Right renal pelvis (tissue), 4 donors: ENCODE measurements at regions not wholly inside any gene's neighbourhood (a gene's known extent, or its start where the extent isn't known, plus 50 kb on each side); places are given as distances from the start of the nearest gene placed in this dataset.
"Not testable (repeated sequence)": the region's sequence is repeated elsewhere in the genome, so short reads cannot be mapped to it uniquely, and the experiment has no call there.

Experiments used
- DNase-seq, 4 donors: peaks; one replicate each; pipeline ENCODE4 v3.0.0-alpha.2; 2013; ENCODE audit warnings: low read depth in 4 of 4, low spot score in 3 of 4, missing footprints in 1 of 4

GRCh38 chr4:28001698-28002097 lies 1141.1 kb downstream of the STIM2 start:
- DNase-seq, result no peak

DNA sequence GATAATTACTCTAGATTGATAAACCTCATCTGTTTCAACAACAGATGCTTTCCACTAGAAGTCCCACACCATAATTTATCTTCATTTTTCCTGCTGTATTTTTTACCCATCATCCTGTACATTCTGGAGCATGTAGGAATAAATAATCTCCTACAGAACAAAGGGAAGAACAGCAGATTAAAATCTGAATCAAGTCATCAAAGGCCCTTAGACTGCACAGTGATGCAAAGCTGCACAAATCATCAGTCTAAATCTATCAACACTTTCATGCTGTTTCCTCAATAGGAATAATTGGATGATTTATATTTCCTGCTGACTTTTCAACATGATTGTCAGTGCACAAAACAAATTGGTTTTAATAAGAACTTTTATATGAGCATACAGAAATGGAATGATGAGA lies 1143.9 kb downstream of the STIM2 start:
- no peak for DNase-seq

- DNase-seq, result no peak
These were observed 1145.4 kb downstream of the STIM2 start for GRCh38 chr4:28006021-28006420.

GRCh38 chr4:28007693-28008092 lies 1147.1 kb downstream of the STIM2 start:
- no peak for DNase-seq

- no peak for DNase-seq
These were observed 1148.9 kb downstream of the STIM2 start for GRCh38 chr4:28009541-28009940.

- DNase-seq, result no peak
These were observed 1150.1 kb downstream of the STIM2 start for GRCh38 chr4:28010577-28011240.

- DNase-seq, result no peak
These were observed 1153.8 kb downstream of the STIM2 start for GRCh38 chr4:28014469-28014868.

GRCh38 chr4:28015996-28016395 lies 1155.4 kb downstream of the STIM2 start:
- no peak for DNase-seq

GRCh38 chr4:28038253-28038652 lies 1177.6 kb downstream of the STIM2 start:
- not testable (repeated sequence) for DNase-seq

DNA sequence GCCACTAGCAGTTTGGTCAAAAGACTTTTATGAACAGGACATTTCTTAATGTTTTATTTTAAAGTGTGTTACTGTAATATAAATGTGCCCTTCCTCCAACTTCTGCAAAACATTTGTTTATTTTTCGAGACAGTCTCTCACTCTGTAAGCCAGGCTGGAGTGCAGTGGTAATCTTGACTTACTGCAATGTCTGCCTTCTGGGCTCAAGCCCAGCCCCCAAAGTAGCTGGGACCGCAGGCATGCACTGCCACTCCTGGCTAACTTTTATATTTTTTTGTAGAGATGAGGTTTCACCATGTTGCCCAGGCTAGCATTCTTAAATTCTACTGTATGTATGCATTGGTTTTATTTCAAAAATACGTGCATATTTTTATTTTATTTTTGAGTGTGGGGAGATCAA lies 1201.9 kb downstream of the STIM2 start:
- no peak for DNase-seq

DNA sequence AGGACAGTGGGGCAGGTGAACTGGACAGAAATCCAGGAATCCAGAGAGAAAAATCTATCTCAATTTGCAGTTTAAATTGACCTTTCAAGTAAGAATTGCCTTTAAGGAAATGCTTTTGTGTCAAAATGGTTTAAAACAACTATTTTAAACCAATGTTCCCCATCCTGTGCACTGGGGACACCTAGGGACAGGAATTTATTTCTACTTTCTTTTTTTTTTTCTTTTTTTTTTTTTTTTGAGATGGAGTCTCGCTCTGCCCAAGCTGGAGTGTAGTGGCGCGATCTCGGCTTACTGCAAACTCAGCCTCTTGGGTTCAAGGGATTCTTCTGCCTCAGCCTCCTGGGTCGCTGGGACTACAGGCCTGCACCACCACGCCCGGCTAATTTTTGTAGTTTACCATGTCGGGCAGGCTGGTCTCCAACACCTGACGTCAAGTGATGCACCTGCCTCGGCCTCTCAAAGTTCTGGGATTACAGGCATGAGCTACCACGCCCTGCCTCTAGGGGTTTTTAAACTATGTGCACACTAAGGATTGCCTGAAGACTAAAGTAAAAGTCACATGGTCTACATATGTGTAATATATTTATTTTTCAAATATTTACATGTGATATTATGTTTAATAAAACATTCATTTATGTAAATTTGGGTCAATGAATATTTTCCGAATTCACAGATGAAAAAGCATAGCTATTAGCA lies 1213.4 kb downstream of the STIM2 start:
- DNase-seq, result no peak

- DNase-seq, result no peak
These were observed 1214.8 kb downstream of the STIM2 start for GRCh38 chr4:28075401-28075956.

- DNase-seq, result not testable (repeated sequence)
These were observed 1216.6 kb downstream of the STIM2 start for GRCh38 chr4:28077203-28077602.

GRCh38 chr4:28082686-28083390 lies 1222.2 kb downstream of the STIM2 start:
- DNase-seq, result no peak

DNA sequence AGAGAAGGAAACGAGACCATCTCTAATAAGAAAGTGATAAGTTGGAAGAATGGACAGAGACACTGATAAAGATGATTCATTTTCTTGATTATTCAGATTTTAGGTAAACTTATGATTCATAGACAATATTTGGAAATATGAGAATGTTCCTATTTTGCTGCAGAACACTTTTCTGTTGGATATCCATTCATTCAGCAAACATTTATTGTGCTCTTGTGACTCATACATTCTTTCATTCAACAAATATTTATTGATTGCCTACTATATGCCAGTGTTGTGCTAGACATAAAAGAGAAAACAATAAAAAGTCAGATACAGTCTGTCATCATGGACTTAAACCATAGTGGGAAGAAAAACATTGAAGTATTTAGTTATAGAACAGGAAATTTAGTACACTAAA lies 1232.0 kb downstream of the STIM2 start:
- no peak for DNase-seq

- no peak for DNase-seq
These were observed 1232.4 kb downstream of the STIM2 start for GRCh38 chr4:28093071-28093470.

DNA sequence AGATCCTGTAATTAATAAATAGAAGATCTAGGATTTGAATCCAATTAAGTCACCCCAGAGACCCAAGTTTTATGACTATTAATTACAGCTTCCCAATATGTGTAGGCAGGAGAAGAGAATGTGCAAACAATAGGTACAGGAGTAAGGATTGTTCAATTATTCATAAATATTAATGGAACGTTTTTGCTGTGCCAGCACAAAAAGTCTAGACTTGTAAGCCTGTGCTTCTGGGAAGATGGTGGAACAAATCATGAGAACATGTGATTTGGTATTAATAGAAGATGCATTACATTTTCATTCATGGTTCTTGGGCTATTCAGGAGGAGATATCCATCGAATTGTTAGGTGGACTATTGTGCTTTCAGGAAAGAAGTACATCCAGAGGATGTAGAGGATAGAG lies 1240.9 kb downstream of the STIM2 start:
- DNase-seq, result no peak

GRCh38 chr4:28105271-28105859 lies 1244.7 kb downstream of the STIM2 start:
- DNase-seq, result no peak

DNA sequence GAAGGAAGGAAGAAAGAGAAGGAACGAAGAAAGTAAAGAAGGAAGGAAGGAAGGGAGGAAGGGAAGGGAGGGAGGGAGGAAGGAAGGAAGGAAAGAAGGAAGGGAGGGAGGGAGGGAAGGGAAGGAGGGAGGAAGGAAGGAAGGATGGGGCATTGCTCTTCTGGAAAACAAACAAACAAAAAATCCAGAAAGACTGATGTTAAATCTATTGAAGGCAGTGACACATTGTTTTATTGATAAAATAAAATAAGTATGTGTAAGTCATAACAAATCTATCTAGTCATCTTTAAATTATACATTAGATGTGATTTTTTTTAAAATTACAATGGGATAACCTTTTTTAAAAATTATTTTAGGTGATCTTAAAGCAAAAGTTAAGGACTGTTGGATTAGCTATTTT lies 1245.5 kb downstream of the STIM2 start:
- DNase-seq, result no peak

DNA sequence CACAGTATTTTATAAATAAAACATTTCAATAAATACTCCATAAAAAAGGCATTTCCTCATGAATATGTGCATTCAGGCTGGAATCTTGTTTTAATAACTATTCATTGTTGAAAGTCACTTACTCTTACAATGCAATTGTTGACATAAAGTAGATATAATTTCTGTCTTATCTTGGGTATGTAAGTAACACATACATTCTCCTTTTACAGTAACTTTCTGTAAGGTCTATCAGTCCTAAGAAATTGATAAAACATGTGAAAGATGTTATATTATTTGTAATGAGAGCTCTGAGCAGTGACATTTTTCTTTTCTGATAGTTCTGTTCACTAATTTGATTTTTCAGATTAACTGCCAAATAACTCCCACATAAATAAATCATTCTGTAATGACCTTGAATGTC lies 1249.2 kb downstream of the STIM2 start:
- no peak for DNase-seq

DNA sequence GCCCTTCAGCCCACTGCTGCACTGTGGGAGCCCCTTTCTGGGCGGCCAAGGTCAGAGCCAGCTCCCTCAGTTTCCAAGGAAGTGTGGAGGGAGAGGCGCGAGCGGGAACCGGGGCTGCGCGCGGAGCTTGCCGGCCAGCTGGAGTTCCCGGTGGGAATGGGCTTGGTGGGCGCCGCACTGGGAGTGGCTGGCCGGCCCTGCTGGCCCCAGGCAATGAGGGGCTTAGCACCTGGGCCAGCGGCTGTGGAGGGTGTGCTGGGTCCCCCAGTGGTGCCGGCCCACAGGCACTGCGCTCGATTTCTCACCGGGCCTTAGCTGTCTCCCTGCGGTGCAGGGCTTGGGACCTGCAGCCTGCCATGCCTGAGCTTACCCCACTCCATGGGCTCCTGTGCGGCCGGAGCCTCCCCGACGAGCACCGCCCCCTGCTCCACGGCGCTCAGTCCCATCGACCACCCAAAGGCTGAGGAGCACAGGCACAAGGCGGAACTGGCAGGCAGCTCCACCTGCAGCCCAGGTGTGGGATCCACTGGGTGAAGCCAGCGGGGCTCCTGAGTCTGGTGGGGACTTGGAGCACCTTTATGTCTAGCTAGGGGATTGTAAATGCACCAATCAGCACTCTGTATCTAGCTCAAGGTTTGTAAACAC lies 1252.2 kb downstream of the STIM2 start:
- DNase-seq, result not testable (repeated sequence)
